ENCODE measurements at regions not wholly inside any gene's neighbourhood (a gene's known extent, or its start where the extent isn't known, plus 50 kb on each side); places are given as distances from the start of the nearest gene placed in this dataset.

DNA sequence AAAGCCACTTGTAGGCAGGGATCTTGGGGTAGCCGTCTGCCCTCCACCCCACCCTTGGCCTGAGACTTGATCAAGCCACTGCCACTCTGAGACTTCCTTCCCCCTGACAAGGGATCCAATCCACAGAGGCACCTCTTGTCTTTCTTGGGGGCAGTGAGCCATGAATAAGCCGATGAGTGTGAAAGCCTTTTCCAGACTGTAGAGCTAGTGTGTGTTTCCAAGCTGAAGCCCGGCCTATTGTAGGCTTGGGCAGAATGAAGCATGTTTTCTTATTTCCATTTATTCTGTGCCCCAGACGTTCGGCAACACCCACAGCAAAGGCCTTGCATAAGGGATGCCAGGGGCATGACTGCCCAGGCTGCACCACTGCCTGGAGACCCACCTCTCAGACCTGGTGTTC is 991.6 kb downstream of the BCL11B start:
- DNase-seq, result no peak

DNA sequence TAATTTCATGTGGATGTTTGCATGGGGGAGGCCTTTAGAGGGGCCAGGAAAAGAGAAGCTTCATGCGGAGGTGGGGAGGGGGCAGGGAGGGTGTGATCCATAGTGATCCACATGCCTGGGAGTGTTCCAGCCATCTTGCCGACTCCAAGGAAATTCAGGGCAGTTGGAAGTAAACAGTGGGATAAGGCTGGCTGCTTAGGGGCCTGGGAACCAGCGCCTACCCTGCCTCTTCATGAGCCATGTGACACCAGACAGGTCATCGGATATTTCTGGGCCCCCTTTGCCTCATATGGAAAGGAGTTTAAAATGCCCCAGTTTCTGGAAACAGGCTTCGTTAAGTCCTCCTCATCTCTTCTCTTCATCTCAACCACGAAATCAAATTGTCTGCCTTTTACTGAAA is 983.2 kb downstream of the BCL11B start:
- DNase-seq, result no peak

DNA sequence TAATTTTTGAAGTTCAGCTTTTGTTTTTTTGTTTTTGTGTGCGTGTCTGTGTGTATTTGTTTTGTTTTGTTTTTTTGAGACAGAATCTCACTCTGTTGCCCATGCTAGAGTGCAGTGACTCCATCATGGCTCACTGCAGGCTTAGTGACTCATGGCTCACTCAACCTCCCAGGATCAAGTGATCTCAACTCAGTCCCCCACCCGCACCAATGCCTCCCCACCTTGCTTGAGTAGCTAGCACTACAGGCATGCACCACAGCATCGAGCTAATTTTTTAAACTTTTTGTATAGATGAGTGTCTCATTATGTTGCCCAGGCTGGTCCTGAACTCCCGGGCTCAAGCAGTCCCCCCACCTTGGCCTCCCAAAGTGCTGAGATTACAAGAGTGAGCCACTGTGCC is 981.4 kb downstream of the BCL11B start:
- no peak for DNase-seq

DNA sequence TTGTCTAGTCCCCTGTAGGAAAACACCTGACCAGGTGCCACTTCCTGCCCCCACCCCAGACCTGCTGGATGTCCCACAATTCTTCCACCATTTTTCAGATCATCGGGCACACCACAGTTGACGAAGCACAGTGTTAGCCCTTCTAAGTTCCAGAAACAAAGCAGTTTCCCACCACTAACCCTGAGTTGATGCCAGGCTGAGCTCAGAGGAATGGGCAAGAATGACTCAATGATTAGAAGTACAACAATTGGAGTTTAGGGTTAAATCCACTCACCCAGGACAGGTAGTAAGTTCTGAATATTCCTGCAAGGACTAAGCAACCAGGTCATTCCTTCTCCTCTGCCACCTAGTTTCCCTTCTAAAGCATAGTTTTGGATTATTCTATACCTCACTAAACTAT is 979.8 kb downstream of the BCL11B start:
- no peak for DNase-seq

DNA sequence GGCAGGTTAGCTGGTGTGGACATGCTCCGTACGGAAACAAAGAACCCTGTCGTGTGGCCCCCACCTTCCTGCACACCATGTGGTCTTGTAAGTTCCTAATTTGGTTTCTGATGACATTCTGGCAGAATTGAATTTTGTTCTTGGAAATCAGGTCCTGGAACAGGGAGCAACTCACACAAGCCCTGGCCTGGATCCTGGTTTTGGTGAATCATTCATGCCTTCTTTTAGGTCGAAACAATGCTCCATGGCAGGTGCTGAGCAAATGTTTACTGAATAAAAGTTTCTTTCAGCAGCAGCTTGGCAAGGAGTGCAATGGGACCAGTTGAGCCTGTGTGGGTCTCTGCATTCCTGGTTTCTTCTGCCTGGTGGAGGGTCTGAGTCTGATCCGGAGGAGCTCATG is 978.4 kb downstream of the BCL11B start:
- DNase-seq, result no peak

DNA sequence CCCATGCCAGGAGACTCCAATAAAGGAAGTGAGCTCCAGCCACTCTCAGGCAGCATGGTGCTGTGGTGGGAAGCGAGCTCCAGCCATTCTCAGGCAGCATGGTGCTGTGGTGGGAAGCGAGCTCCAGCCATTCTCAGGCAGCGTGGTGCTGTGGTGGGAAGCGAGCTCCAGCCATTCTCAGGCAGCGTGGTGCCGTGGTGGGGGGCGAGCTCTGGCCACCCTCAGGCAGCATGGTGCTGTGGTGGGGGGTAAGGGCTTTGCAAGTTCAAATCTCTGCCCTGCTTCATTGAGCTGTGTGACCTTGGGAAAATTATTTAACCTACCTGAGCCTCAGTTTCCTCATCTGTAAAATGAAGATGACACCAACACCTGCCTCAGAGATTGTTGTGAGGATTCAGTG is 975.1 kb downstream of the BCL11B start:
- DNase-seq, result no peak

DNA sequence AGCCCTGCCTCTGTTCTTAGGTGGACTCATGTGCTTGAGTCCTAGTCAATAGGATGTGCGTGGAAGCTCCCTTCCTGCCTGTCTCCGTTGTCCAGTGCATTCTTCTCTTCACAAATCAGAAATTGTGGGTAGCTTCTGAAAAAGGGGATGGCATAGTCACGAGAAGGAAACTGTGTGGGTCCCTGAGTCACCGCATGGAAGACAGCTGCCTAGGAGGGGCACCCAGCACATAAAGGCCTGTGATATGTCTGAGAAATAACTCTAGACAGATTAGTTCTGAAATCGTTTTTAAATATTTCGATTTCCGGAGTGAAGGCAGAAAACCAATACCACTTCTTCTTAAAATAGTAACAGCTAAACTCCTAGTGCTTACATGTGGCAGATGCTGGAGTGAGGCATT is 974.4 kb downstream of the BCL11B start:
- no peak for DNase-seq

DNA sequence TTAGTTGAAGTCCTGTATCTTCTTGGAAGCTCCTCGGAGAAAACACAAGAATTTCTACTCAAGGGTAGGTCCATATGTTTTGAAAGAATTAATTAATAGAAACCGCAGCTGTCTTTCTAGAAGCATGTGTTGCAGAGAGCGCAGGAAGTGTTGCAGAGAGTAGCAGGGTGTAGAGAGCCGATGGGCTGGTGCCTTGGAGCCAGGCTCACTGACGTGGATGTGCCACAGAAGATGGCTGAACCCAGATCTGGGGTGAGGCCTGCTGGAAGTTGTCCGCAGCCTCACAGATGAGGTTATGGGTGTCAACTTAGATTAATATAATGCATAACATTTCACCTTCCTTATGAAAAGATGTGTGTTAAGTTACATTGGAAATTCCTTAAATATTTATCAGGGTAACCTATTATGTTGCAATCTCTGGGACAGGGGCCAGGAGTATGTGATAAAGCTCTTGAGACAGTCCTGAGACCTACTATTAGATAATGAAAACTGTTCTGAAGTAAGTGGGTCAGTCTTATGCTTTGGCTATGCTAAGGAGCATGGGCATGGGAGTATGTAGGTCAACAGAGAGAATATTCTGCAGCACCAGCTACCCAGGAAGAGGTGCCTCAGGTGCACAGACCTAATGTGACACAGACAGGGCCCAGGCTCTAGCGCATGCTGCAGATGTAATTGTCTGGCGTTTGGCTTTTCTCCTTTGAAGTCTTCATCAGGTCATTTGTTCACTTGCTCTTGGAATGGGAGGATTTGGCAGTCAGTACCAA is 973.3 kb downstream of the BCL11B start:
- DNase-seq, result no peak

DNA sequence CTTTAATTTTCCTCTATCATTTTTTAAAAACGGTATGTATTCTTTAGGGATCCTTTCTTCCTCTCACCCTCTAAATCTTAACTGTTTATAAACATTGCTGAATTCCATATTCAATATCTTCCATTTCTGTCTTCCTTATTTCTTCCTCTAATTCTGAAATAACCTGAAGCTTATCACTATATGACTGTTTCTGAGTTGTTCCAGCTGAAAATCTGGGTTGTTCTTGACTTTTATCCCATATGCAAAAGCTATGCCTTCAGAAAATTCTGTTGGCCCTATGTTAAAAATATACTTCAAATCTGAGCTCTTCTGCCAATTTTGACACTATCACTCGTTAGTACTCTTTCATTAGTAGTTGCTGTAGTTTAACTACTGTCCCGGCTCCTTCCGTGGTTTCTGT is 970.3 kb downstream of the BCL11B start:
- DNase-seq, result no peak

DNA sequence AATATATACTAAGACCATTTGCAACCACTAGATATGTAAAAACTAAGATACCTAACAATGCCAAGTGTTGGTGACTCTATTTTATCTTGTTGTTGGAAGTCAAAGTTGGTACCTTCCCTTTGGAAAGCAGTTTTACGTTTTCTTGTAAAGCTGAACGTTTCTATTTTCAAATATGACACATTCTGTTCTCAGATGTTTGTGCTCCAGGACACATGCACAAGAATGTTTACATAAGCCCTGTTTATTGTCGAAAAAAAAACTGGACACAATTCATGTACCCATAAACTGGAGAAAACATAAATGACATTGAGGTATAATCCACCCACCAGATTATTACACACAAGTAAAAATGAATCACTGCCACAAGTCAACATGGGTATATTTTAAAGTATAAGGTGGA is 967.4 kb downstream of the BCL11B start:
- DNase-seq, result no peak

DNA sequence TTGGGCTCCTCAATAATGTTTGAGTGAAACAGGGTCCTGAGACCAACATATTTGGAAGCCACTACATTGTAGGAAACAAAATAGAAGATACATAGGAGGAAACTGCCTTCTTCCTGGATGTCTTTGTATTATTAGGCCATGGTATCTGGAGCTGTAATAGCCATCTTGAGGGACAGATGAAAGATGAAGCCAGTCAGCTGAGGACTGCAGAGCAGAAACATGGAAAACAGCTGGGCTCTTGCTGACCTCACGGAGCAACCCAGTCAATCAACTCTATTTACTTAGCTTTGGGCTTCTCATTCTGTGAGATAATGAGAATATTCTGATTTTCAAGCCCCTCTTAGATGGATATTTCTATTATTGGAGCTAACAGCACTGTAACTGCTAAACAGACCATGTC is 962.4 kb downstream of the BCL11B start:
- no peak for DNase-seq

DNA sequence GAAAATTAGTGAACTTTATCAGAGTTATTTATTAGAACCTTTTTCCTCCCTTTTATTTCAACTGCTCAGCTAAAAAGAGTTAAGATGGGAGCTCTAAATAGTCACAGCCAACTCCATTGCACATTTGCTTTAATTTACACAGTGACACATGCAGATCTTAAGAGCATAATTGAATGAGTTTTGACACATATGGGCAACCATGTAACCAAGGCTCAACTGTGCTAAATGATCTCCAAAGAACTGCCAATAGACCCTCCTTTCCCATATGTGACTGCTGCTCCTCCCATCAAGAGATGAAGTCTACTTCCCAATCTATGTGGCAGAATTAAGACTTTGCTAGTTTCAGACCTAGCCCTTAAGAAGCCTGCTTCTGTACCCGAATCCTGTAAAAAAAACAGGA is 960.0 kb downstream of the BCL11B start:
- DNase-seq, result no peak

DNA sequence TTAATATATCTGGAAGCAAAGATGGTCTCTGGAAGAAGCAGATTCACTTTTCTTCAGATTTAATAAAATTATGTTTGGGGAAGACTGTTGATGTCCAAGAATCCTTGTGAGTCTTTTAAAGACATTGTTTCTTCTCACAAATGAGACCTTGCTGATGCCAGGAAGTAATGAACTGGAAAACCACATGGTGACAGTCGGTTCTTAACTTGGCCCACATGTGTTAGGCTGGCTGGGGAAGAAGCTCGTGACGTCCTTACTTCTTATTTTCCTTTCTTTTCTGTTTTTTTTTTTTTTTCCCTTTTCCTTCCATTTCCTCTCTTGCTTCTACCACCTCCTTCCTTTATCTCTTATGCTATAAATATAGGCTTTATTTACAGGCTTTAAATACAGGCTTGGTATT is 950.2 kb downstream of the BCL11B start:
- DNase-seq, result no peak

DNA sequence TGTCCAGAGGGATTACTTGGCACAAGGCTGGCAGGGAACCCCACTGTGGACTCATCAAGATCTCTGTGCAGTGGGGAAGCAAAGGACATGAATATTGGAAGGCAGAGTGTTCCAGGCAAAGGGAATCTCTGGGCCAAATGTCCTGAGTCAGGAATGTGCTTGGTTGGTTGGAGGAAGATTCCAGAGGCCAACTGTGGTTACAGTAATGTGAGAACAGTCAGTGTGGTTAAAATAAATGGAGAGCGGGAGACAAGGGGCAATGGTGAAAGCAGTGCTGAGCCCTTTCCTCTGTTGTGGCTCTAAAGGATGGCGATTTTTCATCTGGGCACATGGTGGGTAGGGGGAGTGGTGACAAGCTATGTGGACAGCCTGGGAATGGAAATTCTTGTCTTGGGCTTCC is 948.2 kb downstream of the BCL11B start:
- no peak for DNase-seq

DNA sequence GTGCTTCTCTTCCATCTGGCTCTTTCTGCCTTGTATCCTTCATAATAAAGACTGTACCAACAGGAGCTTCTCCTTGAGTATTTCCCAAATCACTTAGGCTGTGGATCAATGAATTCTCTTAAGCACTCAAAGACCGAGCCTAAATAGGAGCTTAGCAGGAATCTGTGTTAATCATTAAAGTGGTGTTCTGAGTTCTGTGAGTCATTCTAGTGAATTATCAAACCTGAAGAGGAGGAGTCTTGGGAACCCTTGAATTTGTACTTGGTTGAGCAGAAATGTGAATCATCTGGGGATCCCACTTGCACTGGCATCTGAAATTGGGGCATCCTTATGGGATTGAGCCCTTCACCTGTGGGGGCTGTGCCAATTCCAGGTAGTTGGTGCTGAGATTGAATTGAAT is 946.2 kb downstream of the BCL11B start:
- no peak for DNase-seq

DNA sequence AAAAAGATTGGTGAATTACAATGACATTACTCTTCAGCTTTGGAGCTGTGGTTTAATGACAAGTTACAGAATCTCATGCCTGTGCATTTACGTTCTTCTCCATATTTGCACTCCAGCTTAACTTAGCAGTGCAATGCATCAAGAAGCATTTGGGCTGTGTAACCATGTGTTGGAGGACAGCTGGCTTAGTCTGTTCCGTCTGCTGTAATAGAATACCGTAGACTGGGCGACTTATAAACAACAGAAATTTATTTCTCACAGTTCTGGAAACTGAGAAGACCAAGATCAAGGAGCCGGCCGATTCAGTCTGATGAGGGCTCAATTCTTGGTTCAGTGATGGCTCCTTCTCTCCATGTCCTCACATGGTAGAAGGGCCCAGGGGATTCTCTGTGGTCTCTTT is 943.5 kb downstream of the BCL11B start:
- no peak for DNase-seq

DNA sequence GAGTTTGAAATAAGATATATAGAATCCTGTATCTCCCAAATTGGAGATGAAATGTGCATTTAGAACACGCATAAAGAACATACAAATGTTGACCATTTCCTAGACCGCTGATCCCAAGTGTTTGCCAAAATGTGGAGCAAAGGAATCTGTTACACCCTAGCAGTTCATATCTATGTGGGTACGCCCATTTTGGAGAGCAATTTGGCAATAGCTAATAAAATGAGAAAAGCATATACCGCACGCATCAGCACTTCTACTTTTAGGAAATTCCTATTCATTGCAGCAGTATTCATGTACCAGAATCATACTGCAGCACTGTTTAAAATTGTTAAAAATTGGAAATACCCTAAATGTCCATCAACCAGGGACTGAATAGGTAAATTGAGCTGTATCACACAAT is 937.8 kb downstream of the BCL11B start:
- no peak for DNase-seq

DNA sequence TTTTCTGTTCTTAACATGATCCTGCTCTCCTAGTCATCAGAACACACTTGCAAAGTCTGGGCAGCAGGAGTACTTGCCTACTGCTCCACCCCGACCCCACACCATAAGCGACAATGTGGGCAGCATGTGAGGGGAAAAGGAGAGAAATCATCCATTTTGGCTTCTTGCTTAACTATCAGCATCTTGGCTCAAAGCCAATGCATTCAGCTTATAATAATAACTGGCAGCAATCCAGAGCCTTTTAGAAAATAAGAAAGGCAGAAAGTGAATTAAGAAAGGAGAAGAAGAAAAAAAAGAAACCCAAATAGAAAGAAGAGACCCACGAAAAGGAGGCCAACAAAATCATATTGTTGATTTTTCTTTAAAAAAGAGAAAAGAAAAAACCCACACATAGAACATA is 930.8 kb downstream of the BCL11B start:
- DNase-seq, result no peak

DNA sequence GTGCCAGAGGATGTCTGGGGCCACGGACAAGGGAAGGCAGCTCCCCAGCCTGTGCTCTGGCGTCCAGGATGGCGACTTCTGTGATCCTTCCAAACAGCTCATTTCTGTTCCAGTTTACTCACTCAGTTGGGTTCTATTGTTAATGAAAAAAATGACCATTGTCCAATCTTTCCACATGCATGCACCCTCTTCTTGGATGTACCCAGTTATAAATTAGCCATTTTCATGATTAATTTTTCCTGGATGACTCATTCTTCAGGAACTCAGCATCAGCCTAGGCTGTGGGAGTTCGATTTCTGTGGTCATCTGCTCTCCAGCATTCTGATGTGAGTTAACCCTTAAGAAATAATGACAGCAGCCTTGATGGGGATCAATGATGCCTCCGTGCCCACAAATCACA is 926.8 kb downstream of the BCL11B start:
- no peak for DNase-seq

DNA sequence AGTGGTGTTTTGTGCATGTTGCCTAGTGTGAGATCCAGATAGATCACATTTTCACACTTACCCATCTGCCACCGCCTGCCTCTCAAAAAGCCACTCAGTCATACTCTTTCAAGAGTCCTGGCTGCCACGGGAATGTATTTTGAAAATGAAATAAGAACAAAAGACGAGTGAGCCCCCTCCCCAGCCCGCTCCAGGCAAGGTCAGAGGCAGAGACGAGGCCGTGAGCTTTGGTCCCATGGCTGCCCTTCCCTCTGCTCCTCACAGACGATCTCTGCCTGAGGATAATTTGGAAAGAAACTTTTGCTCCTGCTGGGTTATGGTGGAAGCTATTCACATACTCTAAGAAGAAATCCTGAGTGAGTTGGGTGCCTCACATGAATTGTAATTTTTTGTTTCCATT is 924.3 kb downstream of the BCL11B start:
- no peak for DNase-seq

DNA sequence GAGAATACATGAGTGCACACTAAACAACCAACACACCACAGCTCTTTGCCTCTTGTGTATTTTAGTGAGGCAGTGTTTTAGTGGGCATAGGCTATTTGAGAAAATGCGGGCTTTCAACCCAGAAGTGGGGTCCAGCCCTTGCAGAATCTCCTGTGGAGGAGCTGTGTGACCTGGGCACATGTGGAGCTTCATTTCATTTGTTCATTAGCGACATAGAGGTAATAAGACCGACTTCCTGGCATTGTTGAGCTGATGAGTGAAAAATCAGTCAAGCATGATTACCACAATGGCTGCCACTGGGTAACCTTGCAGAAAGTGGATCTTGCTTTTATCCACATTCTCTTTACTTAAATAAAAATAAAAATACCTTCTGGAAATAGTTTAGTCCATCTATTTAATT is 923.5 kb downstream of the BCL11B start:
- no peak for DNase-seq

DNA sequence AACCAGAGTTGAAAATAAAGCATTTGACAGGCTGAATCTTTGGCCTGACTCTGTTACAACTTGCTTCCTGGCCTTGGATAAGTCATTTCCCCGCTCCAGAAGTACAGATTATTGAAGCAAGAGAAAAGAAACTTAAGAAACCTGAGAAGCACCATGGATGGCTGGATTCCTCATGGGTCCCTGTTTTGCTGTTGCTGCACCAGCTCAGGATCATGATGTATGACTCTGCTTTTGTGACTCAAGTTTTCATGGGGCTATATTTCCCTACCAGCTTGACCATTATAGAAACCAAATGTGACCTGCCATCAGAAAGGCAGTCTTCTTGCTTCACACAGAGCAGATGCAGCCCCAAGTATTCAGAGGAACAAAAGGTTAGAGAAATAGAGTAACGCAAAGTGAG is 921.8 kb downstream of the BCL11B start:
- DNase-seq, result no peak

DNA sequence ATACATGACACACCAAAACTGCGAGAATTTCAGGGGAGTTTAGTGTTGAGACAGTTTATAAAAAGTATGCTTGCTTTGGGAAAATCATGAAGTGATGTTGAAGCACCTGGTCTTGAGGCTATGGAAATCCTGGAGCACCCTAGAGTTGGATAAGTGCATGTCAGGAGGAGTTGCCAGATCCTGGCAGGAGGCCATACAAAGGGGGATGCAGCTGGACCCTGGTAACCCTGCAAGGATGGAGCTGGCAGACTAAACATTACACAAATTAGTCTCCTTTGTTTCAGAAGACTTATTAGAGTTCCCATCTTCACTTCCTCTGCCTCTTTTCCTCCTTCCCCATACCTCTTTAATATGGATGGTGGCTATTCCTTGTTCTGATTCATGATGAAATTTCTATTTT is 907.0 kb downstream of the BCL11B start:
- DNase-seq, result no peak

DNA sequence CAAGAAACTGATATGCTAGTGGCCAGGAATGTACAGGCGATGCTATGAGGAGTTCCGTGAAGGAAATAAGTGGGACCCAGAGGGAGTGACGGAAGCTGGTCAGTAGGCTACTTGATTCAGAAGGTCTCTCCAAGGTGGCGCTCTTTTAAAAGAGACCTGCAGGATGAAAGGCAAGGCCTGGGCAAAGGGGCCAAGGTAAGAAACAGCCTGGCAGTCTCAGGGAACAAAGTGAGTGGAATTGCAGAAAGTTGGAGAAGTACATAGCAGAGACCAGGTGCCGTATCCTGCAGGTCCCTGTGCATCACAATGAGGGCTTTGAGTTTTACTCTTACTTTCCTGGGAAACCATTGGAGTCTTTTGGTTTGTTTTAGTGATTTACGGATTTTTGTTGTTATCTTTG is 905.6 kb downstream of the BCL11B start:
- DNase-seq, result no peak

DNA sequence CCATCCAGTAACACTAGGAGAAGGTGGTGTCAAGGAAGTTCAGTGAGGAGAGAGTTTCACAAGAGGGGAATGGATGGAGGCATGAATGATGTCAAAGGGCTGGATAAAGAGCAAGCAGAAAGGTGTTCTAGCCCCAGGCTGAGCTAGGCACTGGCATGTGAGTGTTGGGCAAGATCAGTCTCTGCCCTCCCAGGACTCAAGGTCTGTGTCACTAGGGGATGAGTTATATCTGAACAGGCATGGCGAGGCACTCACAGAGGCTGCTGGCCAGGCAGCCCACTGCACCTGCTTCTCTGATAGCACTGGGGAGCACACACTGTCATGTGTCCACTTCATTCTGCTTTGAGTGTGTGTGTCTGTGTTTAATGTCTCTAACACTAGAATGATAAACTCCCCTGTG is 903.8 kb downstream of the BCL11B start:
- no peak for DNase-seq

DNA sequence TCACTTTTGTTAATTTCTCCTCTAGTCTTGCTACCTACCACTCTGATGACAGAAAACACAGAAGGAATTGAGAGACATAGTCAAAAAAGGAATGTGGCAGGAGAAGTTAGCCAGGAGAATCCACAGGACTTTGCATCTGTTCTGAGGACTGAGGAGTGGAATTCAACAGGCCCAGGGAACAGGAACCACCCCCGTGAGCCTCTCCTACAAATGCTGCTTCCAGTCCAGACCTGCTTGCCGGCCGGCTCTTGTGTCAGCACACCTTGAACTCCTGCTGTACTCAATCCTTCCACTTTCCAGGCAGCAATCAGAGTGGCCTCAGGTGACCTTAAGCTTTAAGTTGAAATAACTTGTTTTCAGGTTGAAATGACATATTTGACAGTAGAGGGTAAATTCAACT is 903.1 kb downstream of the BCL11B start:
- no peak for DNase-seq
